Choroid plexus epithelial cell (primary cell): ENCODE measurements at regions not wholly inside any gene's neighbourhood (a gene's known extent, or its start where the extent isn't known, plus 50 kb on each side); places are given as distances from the start of the nearest gene placed in this dataset.

Source experiments
- DNase-seq: peaks from one replicate; pipeline ENCODE4 v3.0.0-alpha.2; 2010; ENCODE audit warnings: low read depth
- H3K4me3 ChIP-seq: 2 replicates; pipeline ENCODE4 v1.5.1; 2011; ENCODE audit warnings: low read depth, mild to moderate bottlenecking, control low read depth, low read length, moderate library complexity
- TF ChIP-seq, protein P1 (sequence below): conservative IDR thresholded peaks from 2 replicates; pipeline ENCODE4 v1.5.1; 2011; ENCODE audit warnings: low read depth, mild to moderate bottlenecking, control low read depth, inconsistent platforms, low read length, moderate library complexity

DNA sequence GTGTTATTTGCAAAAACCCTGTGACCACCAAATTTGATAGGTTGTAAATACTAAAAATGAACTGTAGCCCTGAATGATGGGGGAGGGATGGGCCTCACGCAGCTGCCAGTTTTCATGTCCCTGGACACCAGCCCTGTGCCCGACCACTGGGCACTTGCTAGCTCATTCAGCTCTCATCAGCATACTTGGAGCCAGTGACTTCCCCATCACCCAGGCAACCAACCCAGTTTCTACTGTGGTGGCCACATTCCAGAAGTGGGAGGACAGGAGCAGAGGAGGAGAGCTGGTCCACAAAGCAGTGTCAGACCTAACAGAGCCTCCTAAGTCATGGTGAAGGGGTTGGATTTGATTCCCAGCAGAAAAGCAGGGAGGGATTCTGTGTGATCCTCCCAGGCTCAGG lies 128.2 kb downstream of the CPEB2 start:
- no peak for DNase-seq
- no peak overlapping the region for H3K4me3 ChIP-seq
- TF ChIP-seq, protein P1, sequence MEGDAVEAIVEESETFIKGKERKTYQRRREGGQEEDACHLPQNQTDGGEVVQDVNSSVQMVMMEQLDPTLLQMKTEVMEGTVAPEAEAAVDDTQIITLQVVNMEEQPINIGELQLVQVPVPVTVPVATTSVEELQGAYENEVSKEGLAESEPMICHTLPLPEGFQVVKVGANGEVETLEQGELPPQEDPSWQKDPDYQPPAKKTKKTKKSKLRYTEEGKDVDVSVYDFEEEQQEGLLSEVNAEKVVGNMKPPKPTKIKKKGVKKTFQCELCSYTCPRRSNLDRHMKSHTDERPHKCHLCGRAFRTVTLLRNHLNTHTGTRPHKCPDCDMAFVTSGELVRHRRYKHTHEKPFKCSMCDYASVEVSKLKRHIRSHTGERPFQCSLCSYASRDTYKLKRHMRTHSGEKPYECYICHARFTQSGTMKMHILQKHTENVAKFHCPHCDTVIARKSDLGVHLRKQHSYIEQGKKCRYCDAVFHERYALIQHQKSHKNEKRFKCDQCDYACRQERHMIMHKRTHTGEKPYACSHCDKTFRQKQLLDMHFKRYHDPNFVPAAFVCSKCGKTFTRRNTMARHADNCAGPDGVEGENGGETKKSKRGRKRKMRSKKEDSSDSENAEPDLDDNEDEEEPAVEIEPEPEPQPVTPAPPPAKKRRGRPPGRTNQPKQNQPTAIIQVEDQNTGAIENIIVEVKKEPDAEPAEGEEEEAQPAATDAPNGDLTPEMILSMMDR: no peak

DNA sequence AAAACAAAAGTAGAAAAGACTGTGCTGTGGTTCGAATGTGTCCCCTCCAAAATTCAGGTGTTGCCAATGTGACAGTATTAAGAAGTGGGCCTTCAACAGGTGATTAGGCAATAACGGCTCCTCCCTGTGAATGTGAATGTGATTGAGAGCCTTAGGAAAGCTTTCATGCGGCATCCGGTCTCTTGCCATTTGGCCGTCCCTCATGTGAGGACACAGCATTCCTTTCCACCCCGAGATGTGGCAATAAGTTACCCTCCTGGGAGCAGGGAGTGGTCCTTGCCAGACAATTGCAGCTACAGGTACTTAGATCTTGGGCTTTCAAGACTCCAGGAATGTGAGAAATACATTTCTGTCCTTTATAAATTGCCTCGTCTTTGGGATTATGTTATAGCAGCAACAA lies 129.3 kb downstream of the CPEB2 start:
- TF ChIP-seq, protein P1: no peak
- no peak for DNase-seq
- no peak overlapping the region for H3K4me3 ChIP-seq

DNA sequence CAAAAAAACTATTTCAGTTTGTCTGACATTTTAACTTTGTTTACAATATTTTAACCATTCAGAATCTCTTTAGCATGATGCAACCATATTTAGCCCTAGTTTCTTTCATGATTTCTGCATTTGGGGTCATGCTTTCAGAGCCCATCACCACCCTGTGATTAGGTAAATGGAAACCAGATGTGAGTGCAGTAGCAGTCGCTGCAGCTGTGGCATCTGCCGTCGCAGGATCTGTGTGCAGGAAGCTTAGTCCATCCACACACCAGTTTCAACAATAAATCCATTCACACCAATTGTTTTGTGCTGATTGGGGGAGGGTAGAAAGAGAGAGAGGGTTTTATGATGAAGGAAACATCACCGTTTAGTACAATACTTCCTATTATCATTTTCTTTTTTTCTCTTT lies 130.5 kb downstream of the CPEB2 start:
- TF ChIP-seq, protein P1: no peak

DNA sequence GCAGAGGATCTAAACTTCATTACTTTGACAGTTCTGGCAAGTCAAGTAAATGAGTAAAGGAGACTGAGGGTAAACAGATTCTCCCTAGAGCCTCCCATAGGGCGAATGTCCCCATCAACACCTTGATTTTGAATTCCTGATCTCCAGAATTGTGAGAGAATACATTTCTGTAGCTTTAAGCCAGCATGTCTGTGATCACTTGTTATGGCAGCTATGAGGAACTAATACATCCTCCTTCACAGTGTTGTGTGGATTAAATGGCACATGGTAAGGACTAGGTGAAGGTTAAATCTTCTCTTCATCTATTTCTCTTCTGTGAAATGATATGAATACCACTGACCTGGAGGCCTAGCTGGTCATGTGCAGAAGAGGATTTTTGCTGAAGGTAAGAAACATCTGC lies 137.3 kb downstream of the CPEB2 start:
- TF ChIP-seq, protein P1: no peak
- no peak for DNase-seq
- no peak overlapping the region for H3K4me3 ChIP-seq

More for the DNA sequence above, 130.5 kb downstream of the CPEB2 start:
- DNase-seq: peak; percentile 33
- no peak overlapping the region for H3K4me3 ChIP-seq

DNA sequence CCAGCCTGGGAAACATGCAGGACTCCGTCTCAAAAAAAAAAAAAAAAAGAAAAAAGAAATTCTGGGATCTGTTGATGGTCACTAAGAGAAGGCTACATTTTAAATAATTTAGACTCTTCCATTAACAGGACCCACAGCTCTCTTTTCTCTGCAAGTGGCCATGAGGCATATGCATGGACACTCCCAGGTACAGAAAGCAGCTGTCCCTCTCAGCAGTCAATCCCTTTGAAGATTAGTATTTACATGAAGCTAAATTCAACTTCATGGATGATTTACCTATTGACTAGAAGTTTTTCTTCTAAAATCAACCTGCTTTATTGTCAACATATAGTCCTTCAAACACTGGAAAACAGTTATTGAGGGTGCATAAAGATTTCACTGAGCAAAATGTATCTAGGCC lies 139.9 kb downstream of the CPEB2 start:
- DNase-seq: no peak
- TF ChIP-seq, protein P1: no peak
- H3K4me3 ChIP-seq: no peak overlapping the region

DNA sequence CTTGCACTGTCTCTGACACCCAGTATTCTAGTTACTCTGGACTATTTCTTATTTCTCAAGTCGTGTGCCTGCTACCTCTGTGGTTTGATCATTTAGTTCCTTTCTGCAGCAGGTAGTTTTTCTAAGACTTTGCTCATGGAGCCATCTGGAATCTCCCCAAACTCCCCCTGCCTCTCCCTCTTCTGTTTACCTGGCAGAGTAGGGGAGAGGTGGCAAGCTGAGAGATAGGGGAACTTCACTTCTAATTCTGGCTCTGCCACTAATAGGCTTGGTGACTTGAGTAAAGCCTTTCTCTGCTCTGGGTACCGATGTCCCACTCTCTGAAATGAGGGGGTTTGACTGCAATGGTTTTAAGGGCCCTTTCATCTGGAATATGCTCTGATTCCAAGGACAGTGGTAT lies 141.3 kb downstream of the CPEB2 start:
- no peak for DNase-seq
- TF ChIP-seq, protein P1: no peak
- no peak overlapping the region for H3K4me3 ChIP-seq

DNA sequence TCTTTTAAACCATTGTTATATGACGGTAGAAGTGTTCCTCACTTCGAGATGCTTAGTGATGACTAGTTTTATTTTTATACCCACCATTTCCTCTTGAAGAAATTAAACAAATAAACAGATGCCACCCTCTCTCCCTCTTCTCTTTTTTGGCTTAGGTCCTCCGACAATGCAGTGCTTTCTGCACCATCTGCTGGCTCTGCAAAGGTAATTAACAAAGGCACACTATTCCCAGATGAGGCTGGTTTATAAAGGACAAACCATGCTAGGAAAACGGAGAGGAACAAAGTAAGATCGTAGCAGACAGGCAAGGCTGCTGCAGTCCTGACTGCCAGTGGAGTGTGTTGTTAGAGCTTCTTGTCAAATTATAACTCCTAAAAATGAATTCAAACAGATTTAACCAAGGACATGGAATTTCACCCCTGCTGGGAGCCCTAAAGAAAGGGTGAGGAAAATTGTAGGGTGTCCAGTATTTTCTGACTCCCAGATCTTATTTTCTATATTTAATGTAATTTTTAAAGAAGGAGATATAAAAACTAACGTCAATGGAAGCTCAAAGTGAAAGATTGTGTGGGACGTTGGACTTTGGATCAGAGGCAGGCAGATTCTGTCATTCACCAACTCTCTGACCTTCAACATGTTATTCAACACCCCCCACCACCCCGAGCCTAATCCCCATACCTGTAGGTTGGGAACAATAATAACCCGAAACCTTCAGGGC lies 142.1 kb downstream of the CPEB2 start:
- peak; percentile 55 for DNase-seq
- TF ChIP-seq, protein P1: peak; percentile 54
- H3K4me3 ChIP-seq: no peak overlapping the region
